Mucosa of descending colon (tissue), 3 donors: ENCODE measurements at regions not wholly inside any gene's neighbourhood (a gene's known extent, or its start where the extent isn't known, plus 50 kb on each side); places are given as distances from the start of the nearest gene placed in this dataset.
A peak's percentile ranks its signal among the peaks of the same experiment; 100 is the strongest.

Source experiments
- ATAC-seq: fragments of 200-7000 bp; cut with Tn5 transposase; one replicate; pipeline ENCODE4 v1.9.1; 2020; ENCODE audit warnings: mild to moderate bottlenecking, moderate library complexity
- DNase-seq, 3 donors: peaks; one replicate each; pipeline ENCODE4 v3.0.0-alpha.2; 2020
- H3K36me3 ChIP-seq: fragments of 200-600 bp; one replicate; pipeline ENCODE4 v1.8.0; 2021; ENCODE audit warnings: low read depth, mild to moderate bottlenecking
- H3K4me1 ChIP-seq: fragments of 200-600 bp; one replicate; pipeline ENCODE4 v1.8.0; 2021; ENCODE audit warnings: low read depth, mild to moderate bottlenecking
- H3K4me3 ChIP-seq: fragments of 200-600 bp; one replicate; pipeline ENCODE4 v1.8.0; 2021; ENCODE audit warnings: mild to moderate bottlenecking
- H3K9me3 ChIP-seq: fragments of 200-600 bp; one replicate; pipeline ENCODE4 v1.8.0; 2021; ENCODE audit warnings: mild to moderate bottlenecking
- intact Hi-C, 2 donors: fragments of 100-400 bp; cut with DNase I in 1 of 2; cut with micrococcal nuclease in 1 of 2; formaldehyde crosslinking; loops; one replicate each; pipeline versions ENCODE4 v1.11.0 to v1.11.1; 2022; cut with DNase I, micrococcal nuclease
- TF ChIP-seq, protein P1 (sequence below): fragments of 200-600 bp; IDR thresholded peaks from one replicate; pipeline ENCODE4 v1.8.0; 2022; ENCODE audit warnings: antibody characterized with exemption, mild to moderate bottlenecking
- donor health status: DM: no; HTN: no; CAD: no; lungs with moderate emphysema.
- donor health status: DM: no; HTN: no; CAD: no.
- donor health status: DM: no; HTN: yes; CAD: no.

DNA sequence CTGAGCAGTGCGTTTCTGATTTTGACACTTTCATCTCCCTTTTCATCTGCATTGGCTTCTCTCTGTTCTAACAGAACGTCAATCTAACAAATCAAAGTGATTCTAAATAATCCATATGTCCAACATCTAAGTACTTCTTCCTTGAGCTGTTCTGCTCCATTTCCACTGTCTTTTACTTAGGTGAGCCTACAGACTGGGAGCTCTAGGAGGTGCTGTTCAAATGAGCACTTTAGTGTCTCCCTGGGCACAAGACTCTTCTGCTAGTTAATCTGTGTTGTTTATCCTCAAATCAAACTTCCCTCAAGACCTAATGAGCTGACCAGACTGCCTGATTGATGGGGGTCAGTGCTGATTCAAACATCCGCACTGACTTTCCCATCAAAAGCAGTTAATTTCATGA is 408.1 kb downstream of the WDR72 start:
- TF ChIP-seq, protein P1, sequence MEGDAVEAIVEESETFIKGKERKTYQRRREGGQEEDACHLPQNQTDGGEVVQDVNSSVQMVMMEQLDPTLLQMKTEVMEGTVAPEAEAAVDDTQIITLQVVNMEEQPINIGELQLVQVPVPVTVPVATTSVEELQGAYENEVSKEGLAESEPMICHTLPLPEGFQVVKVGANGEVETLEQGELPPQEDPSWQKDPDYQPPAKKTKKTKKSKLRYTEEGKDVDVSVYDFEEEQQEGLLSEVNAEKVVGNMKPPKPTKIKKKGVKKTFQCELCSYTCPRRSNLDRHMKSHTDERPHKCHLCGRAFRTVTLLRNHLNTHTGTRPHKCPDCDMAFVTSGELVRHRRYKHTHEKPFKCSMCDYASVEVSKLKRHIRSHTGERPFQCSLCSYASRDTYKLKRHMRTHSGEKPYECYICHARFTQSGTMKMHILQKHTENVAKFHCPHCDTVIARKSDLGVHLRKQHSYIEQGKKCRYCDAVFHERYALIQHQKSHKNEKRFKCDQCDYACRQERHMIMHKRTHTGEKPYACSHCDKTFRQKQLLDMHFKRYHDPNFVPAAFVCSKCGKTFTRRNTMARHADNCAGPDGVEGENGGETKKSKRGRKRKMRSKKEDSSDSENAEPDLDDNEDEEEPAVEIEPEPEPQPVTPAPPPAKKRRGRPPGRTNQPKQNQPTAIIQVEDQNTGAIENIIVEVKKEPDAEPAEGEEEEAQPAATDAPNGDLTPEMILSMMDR, result no peak
- Histone ChIP-seq H3K4me3 (no peak overlapping the region), H3K4me1 (no peaks in the 10 kb centered on the region), H3K36me3 (no peaks in the 10 kb centered on the region), H3K9me3 (no peaks in the 10 kb centered on the region)
- intact Hi-C loops, result no loop called here
- ATAC-seq, result no peak
- DNase-seq, result no peak

DNA sequence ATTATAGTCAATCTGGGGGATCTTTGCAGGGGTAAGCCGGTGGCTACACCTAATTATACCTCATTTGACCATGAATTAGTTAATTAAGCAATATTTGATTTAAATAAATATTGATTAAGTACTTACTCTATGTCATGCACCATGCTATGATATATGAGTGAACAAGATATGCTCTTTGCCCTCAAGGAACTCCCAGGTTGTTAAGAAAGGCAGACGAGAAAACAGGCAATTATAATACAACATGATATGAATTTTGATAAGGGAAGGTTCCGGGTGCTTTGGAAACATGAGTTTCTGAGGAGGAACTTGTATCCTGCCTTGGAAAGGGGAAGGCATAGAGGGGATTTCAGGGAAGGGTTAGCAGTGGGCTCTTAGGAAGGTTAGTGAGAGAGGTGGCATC is 412.9 kb downstream of the WDR72 start:
- Histone ChIP-seq H3K9me3 (no peaks in the 10 kb centered on the region), H3K4me1 (no peaks in the 10 kb centered on the region), H3K36me3 (no peaks in the 10 kb centered on the region), H3K4me3 (no peak overlapping the region)
- intact Hi-C loops, result no loop called here
- ATAC-seq (peak; percentile 49), DNase-seq (peak in 1 of 3 donors; percentile 7)
- TF ChIP-seq, protein P1, result no peak

DNA sequence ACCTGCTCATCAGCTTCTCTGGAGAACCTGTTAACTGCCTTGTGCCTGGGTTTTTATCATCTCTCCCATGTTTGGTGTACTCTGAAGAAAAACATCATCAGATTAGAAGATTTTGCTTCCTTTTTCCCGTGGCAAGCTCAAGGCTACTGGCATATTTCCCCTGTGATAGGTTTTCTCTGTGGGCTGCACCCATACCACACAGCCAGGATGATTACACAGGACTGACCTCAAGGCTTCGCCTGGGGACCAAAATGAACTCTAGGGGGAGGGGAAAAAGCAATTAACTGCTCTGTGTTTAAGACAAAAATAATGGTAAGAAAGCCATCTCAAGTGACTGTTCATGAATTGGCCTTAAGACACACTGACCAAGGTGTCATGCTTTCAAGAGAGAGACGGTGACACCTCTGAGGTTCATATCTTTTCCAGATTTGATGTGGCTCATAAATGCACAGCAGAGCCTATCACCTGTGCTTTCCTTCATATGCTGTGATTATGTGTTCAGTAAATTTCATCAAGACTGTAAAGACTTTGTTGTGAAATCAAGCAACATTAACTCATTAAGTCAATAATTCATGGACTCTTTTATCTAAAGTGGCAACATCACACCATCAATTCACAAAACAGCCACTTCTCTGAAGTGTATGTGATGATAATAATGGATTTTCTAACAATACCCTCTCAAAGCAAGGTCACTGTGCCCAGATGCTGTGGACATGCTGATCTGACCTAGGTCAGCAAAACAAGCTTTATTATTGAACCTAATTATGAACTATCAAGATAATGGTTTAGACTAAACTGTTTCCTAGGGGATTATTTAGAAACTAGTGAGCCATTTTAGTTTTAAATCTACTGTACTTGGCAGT is 427.9 kb downstream of the WDR72 start:
- Histone ChIP-seq H3K36me3 (no peaks in the 10 kb centered on the region), H3K4me3 (no peak overlapping the region), H3K4me1 (no peaks in the 10 kb centered on the region), H3K9me3 (no peaks in the 10 kb centered on the region)
- TF ChIP-seq, protein P1, result no peak
- intact Hi-C loops, result no loop called here
- ATAC-seq (no peak), DNase-seq (no peak)

DNA sequence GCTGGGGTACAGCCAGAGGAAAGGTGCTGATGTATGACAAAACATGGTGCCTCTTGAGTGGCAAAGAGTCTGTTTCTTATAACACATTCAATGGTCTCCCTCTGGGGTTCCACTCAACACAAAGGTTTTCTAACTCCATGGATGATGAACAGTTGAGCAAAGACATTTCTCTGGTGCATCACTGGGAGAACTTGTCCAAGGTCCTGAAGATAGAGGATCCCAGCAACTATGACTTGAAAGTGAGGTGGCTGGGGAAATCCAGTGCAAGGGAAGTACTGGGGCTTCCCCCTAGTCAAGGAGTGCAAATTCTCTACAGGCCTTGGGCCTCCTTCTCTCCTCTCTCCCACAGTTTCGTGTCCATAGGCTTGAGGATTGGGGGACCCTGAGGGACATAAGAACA is 431.1 kb downstream of the WDR72 start:
- intact Hi-C loops, result no loop called here
- no peaks in the 10 kb centered on the region for H3K4me1 ChIP-seq
- H3K4me3 ChIP-seq, result no peak overlapping the region
- H3K9me3 ChIP-seq, result no peaks in the 10 kb centered on the region
- TF ChIP-seq, protein P1, result no peak
- ATAC-seq, result no peak
- H3K36me3 ChIP-seq, result no peaks in the 10 kb centered on the region
- no peak for DNase-seq

- Histone ChIP-seq H3K4me1 (no peaks in the 10 kb centered on the region), H3K4me3 (no peak overlapping the region), H3K36me3 (no peaks in the 10 kb centered on the region), H3K9me3 (no peaks in the 10 kb centered on the region)
- TF ChIP-seq, protein P1, result no peak
- DNase-seq, result no peak
- ATAC-seq, result no peak
- intact Hi-C loops, result no loop called here
Observed at GRCh38 chr15:53324061-53324460, 435.4 kb downstream of the WDR72 start.
